ENCODE measurements at regions not wholly inside any gene's neighbourhood (a gene's known extent, or its start where the extent isn't known, plus 50 kb on each side); places are given as distances from the start of the nearest gene placed in this dataset.

GRCh38 chr6:4712291-4712690 lies 63.9 kb upstream of the CDYL start:
- DNase-seq (ENCODE audit: low spot score): no peak
- Histone ChIP-seq H2BK120ac (ENCODE audit: low read depth, low read length) (no peak overlapping the region), H3K9me3 (replicated peaks in 1 of 2; ENCODE audit: control insufficient read depth in 2 of 2, insufficient read depth in 1 of 2, low read depth in 1 of 2, low read length in 2 of 2) (no peaks in the 10 kb centered on the region), H2BK15ac (ENCODE audit: low read length) (no peak overlapping the region), H3K79me1 (ENCODE audit: low read depth, low read length) (no peaks in the 10 kb centered on the region), H4K91ac (ENCODE audit: low read depth, low read length, poor library complexity) (no peak overlapping the region), H3K36me3 (replicated peaks in 1 of 2; ENCODE audit: control insufficient read depth in 2 of 2, insufficient read depth in 2 of 2, low read length in 2 of 2) (no peaks in the 10 kb centered on the region), H2BK12ac (ENCODE audit: low read length) (no peak overlapping the region), H2AK5ac (ENCODE audit: low read depth, low read length) (no peak overlapping the region), H4K8ac (ENCODE audit: low read depth, low read length) (no peak overlapping the region), H3K4me2 (ENCODE audit: insufficient read depth, low read length, poor library complexity, severe bottlenecking) (no peak overlapping the region), H2AFZ (ENCODE audit: low read length) (no peak overlapping the region), H3K27ac (replicated peaks; ENCODE audit: low read length) (no peak overlapping the region), H3K9ac (ENCODE audit: low read depth, low read length, poor library complexity) (no peak overlapping the region), H3K4ac (ENCODE audit: low read length) (no peak overlapping the region), H3K23ac (ENCODE audit: low read depth, low read length, poor library complexity) (peak overlapping the region; percentile 14), H3K18ac (ENCODE audit: low read length) (no peak overlapping the region), H2BK5ac (ENCODE audit: low read length) (no peak overlapping the region), H3K27me3 (ENCODE audit: control insufficient read depth in 3 of 3, insufficient read depth in 3 of 3, low read depth in 1 of 3, low read length in 3 of 3) (no peaks in the 10 kb centered on the region), H3K14ac (ENCODE audit: low read length) (no peak overlapping the region), H3K4me1 (ENCODE audit: control insufficient read depth in 2 of 2, insufficient read depth in 1 of 2, low read depth in 1 of 2, low read length in 2 of 2) (no peaks in the 10 kb centered on the region), H3K4me3 (ENCODE audit: low read length in 2 of 2) (no peak overlapping the region)
- WGBS, 2 donors (ENCODE audit: extremely low coverage in 2 of 2, insufficient read length in 2 of 2, insufficient replicate concordance in 1 of 2): no CpG with 5 or more reads among the region's 9 CpGs

DNA sequence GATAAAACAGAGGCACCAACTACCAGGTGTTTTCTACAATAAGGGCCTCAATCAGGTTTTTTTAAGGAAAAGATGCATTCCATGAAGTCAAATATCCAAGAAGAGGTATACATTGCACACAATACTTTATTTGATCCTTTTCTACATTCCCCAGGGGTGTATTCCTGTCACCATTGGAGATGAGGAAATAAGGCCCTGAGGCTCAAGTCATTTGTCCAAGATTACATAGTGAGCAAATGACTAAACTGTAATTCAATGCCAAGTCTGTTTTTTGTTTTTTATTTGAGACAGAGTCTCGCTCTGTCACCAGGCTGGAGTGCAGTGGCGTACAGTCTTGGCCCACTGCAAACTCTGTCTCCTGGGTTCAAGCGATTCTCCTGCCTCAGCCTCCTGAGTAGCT lies 69.2 kb upstream of the CDYL start:
- H2BK15ac ChIP-seq (ENCODE audit: low read length): no peak overlapping the region
- WGBS, 2 donors (ENCODE audit: extremely low coverage in 2 of 2, insufficient read length in 2 of 2, insufficient replicate concordance in 1 of 2): no CpG with 5 or more reads among the region's 3 CpGs
- no peaks in the 10 kb centered on the region for H3K36me3 ChIP-seq (replicated peaks in 1 of 2; ENCODE audit: control insufficient read depth in 2 of 2, insufficient read depth in 2 of 2, low read length in 2 of 2)
- no peak overlapping the region for H3K4ac ChIP-seq (ENCODE audit: low read length)
- H3K9me3 ChIP-seq (replicated peaks in 1 of 2; ENCODE audit: control insufficient read depth in 2 of 2, insufficient read depth in 1 of 2, low read depth in 1 of 2, low read length in 2 of 2): no peaks in the 10 kb centered on the region
- H3K23ac ChIP-seq (ENCODE audit: low read depth, low read length, poor library complexity): no peak overlapping the region
- H2AFZ ChIP-seq (ENCODE audit: low read length): no peak overlapping the region
- no peak overlapping the region for H3K4me2 ChIP-seq (ENCODE audit: insufficient read depth, low read length, poor library complexity, severe bottlenecking)
- no peak overlapping the region for H3K14ac ChIP-seq (ENCODE audit: low read length)
- H3K18ac ChIP-seq (ENCODE audit: low read length): no peak overlapping the region
- H2AK5ac ChIP-seq (ENCODE audit: low read depth, low read length): no peak overlapping the region
- no peak overlapping the region for H2BK120ac ChIP-seq (ENCODE audit: low read depth, low read length)
- no peak overlapping the region for H3K27ac ChIP-seq (replicated peaks; ENCODE audit: low read length)
- H2BK12ac ChIP-seq (ENCODE audit: low read length): no peak overlapping the region
- no peaks in the 10 kb centered on the region for H3K79me1 ChIP-seq (ENCODE audit: low read depth, low read length)
- H4K91ac ChIP-seq (ENCODE audit: low read depth, low read length, poor library complexity): no peak overlapping the region
- H3K27me3 ChIP-seq (ENCODE audit: control insufficient read depth in 3 of 3, insufficient read depth in 3 of 3, low read depth in 1 of 3, low read length in 3 of 3): no peaks in the 10 kb centered on the region
- peaks cover 0 to 1% of the 10 kb centered on the region in 2 donors for H3K4me1 ChIP-seq (ENCODE audit: control insufficient read depth in 2 of 2, insufficient read depth in 1 of 2, low read depth in 1 of 2, low read length in 2 of 2)
- no peak overlapping the region for H3K9ac ChIP-seq (ENCODE audit: low read depth, low read length, poor library complexity)
- DNase-seq (ENCODE audit: low spot score): no peak
- no peak overlapping the region for H4K8ac ChIP-seq (ENCODE audit: low read depth, low read length)
- no peak overlapping the region for H2BK5ac ChIP-seq (ENCODE audit: low read length)
- no peak overlapping the region for H3K4me3 ChIP-seq (ENCODE audit: low read length in 2 of 2)

- H2AFZ ChIP-seq (ENCODE audit: low read length): peak overlapping the region; percentile 49
- DNase-seq (ENCODE audit: low spot score): no peak
- H3K4me3 ChIP-seq (ENCODE audit: low read length in 2 of 2): no peak overlapping the region
- H3K4me2 ChIP-seq (ENCODE audit: insufficient read depth, low read length, poor library complexity, severe bottlenecking): no peak overlapping the region
- H3K9ac ChIP-seq (ENCODE audit: low read depth, low read length, poor library complexity): no peak overlapping the region
- H3K4me1 ChIP-seq (ENCODE audit: control insufficient read depth in 2 of 2, insufficient read depth in 1 of 2, low read depth in 1 of 2, low read length in 2 of 2): peaks cover 0 to 1% of the 10 kb centered on the region in 2 donors
- H4K91ac ChIP-seq (ENCODE audit: low read depth, low read length, poor library complexity): no peak overlapping the region
- no peak overlapping the region for H2BK15ac ChIP-seq (ENCODE audit: low read length)
- no peak overlapping the region for H2BK12ac ChIP-seq (ENCODE audit: low read length)
- no peak overlapping the region for H2BK5ac ChIP-seq (ENCODE audit: low read length)
- no peak overlapping the region for H3K27ac ChIP-seq (replicated peaks; ENCODE audit: low read length)
- no peak overlapping the region for H3K4ac ChIP-seq (ENCODE audit: low read length)
- H3K18ac ChIP-seq (ENCODE audit: low read length): peak overlapping the region; percentile 27
- H3K36me3 ChIP-seq (replicated peaks in 1 of 2; ENCODE audit: control insufficient read depth in 2 of 2, insufficient read depth in 2 of 2, low read length in 2 of 2): no peaks in the 10 kb centered on the region
- H3K23ac ChIP-seq (ENCODE audit: low read depth, low read length, poor library complexity): no peak overlapping the region
- no peak overlapping the region for H4K8ac ChIP-seq (ENCODE audit: low read depth, low read length)
- H2BK120ac ChIP-seq (ENCODE audit: low read depth, low read length): no peak overlapping the region
- H3K14ac ChIP-seq (ENCODE audit: low read length): no peak overlapping the region
- H3K27me3 ChIP-seq (ENCODE audit: control insufficient read depth in 3 of 3, insufficient read depth in 3 of 3, low read depth in 1 of 3, low read length in 3 of 3): no peaks in the 10 kb centered on the region
- no peaks in the 10 kb centered on the region for H3K9me3 ChIP-seq (replicated peaks in 1 of 2; ENCODE audit: control insufficient read depth in 2 of 2, insufficient read depth in 1 of 2, low read depth in 1 of 2, low read length in 2 of 2)
- no peak overlapping the region for H2AK5ac ChIP-seq (ENCODE audit: low read depth, low read length)
- no CpG with 5 or more reads among the region's 5 CpGs for WGBS, 2 donors (ENCODE audit: extremely low coverage in 2 of 2, insufficient read length in 2 of 2, insufficient replicate concordance in 1 of 2)
- no peaks in the 10 kb centered on the region for H3K79me1 ChIP-seq (ENCODE audit: low read depth, low read length)
These were observed 70.4 kb upstream of the CDYL start for GRCh38 chr6:4705809-4706208.

DNA sequence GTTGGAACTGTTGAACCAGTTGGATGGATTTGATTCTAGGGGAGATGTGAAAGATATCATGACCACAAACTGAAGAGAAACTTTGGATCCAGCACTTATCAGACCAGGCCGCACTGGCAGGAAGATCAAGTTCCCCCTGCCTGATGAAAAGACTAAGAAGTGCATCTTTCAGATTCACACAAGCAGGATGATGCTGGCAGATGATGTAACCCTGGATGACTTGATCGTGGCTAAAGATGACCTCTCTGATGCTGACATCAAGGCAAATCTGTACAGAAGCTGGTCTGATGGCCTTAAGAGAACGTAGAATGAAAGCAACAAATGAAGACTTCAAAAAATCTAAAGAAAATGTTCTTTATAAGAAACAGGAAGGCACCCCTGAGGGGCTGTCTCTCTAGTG lies 72.8 kb upstream of the CDYL start:
- Histone ChIP-seq H3K79me1 (ENCODE audit: low read depth, low read length) (no peaks in the 10 kb centered on the region), H2BK120ac (ENCODE audit: low read depth, low read length) (no peak overlapping the region), H3K4me1 (ENCODE audit: control insufficient read depth in 2 of 2, insufficient read depth in 1 of 2, low read depth in 1 of 2, low read length in 2 of 2) (peaks cover 0 to 1% of the 10 kb centered on the region in 2 donors), H2AK5ac (ENCODE audit: low read depth, low read length) (no peak overlapping the region), H2BK15ac (ENCODE audit: low read length) (no peak overlapping the region), H3K4me3 (ENCODE audit: low read length in 2 of 2) (no peak overlapping the region), H3K27ac (replicated peaks; ENCODE audit: low read length) (no peak overlapping the region), H3K18ac (ENCODE audit: low read length) (no peak overlapping the region), H2AFZ (ENCODE audit: low read length) (no peak overlapping the region), H4K91ac (ENCODE audit: low read depth, low read length, poor library complexity) (no peak overlapping the region), H3K4me2 (ENCODE audit: insufficient read depth, low read length, poor library complexity, severe bottlenecking) (no peak overlapping the region), H3K36me3 (replicated peaks in 1 of 2; ENCODE audit: control insufficient read depth in 2 of 2, insufficient read depth in 2 of 2, low read length in 2 of 2) (no peaks in the 10 kb centered on the region), H3K14ac (ENCODE audit: low read length) (no peak overlapping the region), H3K4ac (ENCODE audit: low read length) (no peak overlapping the region), H3K27me3 (ENCODE audit: control insufficient read depth in 3 of 3, insufficient read depth in 3 of 3, low read depth in 1 of 3, low read length in 3 of 3) (no peaks in the 10 kb centered on the region), H2BK5ac (ENCODE audit: low read length) (no peak overlapping the region), H3K9ac (ENCODE audit: low read depth, low read length, poor library complexity) (no peak overlapping the region), H2BK12ac (ENCODE audit: low read length) (no peak overlapping the region), H3K23ac (ENCODE audit: low read depth, low read length, poor library complexity) (no peak overlapping the region), H3K9me3 (replicated peaks in 1 of 2; ENCODE audit: control insufficient read depth in 2 of 2, insufficient read depth in 1 of 2, low read depth in 1 of 2, low read length in 2 of 2) (no peaks in the 10 kb centered on the region), H4K8ac (ENCODE audit: low read depth, low read length) (no peak overlapping the region)
- DNase-seq (ENCODE audit: low spot score): no peak
- no CpG with 5 or more reads among the region's 3 CpGs for WGBS, 2 donors (ENCODE audit: extremely low coverage in 2 of 2, insufficient read length in 2 of 2, insufficient replicate concordance in 1 of 2)

Measured in neuronal stem cell (in vitro differentiated cells).